ENCODE measurements at regions not wholly inside any gene's neighbourhood (a gene's known extent, or its start where the extent isn't known, plus 50 kb on each side); places are given as distances from the start of the nearest gene placed in this dataset.

DNA sequence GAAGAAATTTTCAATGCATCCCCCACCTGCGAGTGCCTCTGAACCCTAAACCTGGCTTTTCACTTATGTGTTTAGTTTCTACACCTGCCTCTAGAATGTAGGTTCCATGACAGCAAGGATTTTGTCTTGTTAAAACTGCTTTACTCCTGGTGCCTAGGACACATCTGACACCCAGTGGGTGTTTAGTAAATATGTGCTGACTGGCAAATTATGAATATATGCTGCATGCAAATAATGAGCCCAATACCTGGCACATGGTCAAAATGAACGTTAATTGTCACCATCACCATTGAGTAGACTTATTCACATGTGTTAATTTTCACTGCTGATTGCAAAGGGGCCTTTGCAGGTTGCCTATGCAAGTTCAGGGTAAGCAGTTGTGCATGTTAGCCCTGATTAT lies 249.9 kb upstream of the WWC1 start:
- DNase-seq = no peak

GRCh38 chr5:168042284-168043068 lies 249.0 kb upstream of the WWC1 start:
- no peak for DNase-seq

GRCh38 chr5:168046163-168046562 lies 245.3 kb upstream of the WWC1 start:
- no peak for DNase-seq

- no peak for DNase-seq
Measured at GRCh38 chr5:168047043-168047668, 244.3 kb upstream of the WWC1 start.

DNA sequence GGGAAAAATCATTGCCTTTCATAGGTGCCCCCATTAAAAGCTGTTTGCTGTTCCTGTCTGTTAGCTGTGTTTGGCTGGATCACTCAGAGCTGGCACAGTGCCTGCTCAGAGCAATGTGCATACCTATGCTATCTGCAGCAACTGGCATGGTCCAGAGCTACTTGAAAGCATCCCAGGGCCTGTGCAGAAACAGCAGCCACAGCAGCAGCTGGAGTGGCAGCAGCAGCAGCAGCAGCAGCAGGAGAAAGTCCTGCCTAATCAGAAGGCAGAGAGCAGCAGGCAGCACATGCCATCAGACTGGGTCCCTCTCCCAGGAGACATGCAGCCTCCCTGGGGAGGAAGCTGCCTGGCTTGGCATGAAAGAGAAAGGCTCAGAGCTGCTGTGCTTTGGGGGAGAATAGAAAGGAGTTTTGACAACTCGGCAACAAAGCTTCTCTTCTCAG lies 243.8 kb upstream of the WWC1 start:
- no peak for DNase-seq

- DNase-seq = no peak
Measured at GRCh38 chr5:168048486-168048885, 243.0 kb upstream of the WWC1 start.

DNA sequence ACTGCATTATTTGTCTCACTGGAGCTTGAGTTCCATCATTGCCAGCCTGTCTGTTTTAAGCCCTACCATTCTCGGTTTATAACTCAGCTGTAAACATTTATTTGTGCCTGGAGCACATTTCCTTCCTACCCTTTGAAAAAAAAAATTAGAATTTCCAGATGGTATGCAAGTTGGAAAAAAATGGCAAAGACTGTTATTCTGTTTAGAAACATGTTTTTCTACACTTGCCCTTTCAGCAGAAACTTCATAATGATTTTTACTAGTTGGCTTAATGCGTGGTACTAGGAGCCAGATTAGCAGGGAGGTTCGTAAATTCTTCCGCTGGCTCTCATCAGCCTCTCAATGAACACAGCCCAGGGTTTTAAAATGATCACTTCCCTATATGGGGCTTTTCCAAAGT lies 238.8 kb upstream of the WWC1 start:
- DNase-seq = no peak

DNA sequence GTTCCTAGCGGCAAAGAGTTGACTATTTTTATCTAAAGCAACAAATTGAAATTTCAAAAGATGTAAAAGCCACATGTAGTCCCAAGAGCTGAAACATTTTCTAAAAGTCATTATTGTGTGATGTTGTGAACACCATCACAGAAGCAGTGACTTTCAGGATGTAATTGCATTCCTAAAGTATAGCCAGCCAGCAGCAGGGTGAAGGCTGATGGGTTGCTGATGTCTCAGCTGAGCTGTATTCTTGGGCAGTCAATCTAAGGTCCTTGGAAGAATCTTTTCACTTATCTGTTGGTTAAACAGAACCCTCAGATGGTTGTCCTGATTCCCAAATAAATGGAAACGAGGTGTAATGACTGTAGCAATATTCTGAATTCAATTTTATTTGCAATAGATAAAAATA lies 237.4 kb upstream of the WWC1 start:
- no peak for DNase-seq

DNA sequence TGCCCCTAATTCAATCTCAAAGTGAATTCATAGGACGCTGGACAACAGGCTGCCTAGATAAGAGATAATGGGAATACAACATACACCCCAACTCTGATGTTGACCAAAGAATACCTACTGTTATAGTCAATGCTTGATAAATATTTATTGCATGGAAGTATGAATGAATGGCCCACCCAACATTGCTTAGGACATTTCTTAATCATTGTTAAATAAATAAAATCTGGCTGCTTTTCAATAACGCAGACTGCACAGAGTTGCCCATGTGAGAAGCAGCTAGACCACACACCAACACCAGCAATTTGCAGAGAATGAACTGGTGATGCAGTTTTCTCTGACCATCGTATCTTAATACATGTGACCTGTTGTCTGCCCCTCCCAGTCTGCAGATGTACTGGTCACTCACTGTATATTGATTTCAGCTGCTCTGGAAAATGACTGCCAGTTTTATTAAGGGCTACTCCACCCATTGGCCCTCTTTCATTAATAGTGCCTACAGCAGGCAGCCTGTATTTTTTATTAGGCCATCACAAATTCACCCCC lies 236.2 kb upstream of the WWC1 start:
- no peak for DNase-seq

DNA sequence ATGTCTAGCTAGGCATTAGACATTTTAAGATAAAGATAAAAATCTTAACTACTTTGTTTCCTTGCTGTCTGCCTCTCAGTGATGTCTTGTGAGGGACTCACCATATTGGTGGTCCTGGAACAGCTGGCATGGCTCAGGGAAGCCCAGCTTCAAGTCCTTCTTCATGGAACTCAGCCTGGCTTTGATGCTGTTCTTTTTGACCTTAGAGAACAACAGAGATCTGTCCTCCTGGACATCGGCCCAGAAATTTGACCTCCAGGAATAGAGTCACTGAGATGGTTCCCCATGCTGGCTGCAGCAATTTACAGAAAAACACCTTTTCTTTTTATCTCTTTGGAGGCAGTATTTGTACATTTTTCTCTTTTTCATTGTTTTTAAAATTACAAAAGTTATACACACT lies 235.5 kb upstream of the WWC1 start:
- DNase-seq = no peak

GRCh38 chr5:168056499-168057182 lies 234.8 kb upstream of the WWC1 start:
- no peak for DNase-seq

GRCh38 chr5:168057905-168058304 lies 233.5 kb upstream of the WWC1 start:
- DNase-seq = no peak

- no peak for DNase-seq
Measured at GRCh38 chr5:168059131-168059530, 232.3 kb upstream of the WWC1 start.

- DNase-seq = no peak
Measured at GRCh38 chr5:168062239-168062638, 229.2 kb upstream of the WWC1 start.

DNA sequence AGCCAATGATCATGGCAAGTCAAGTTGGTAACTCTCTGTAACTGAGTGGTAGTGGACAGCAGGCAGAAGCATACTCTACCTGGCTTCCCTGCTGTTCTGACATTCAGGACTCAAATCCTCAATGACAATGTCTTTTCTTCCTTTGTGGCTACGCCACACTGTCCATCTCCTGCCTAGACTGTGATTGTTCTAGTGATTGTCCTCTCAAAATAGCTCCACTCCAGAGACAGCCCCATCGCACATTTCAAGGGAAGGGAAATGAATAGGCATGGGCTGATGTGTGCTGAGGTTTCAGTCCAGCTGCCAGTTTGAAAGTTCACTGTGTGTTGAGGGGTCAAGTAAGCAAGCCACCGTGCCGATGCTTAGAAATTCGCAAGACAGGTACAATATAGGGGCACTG lies 227.0 kb upstream of the WWC1 start:
- no peak for DNase-seq

GRCh38 chr5:168064933-168065622 lies 226.4 kb upstream of the WWC1 start:
- DNase-seq = no peak

- DNase-seq = no peak
Measured at GRCh38 chr5:168066536-168067208, 224.8 kb upstream of the WWC1 start.

- DNase-seq = no peak
Measured at GRCh38 chr5:168070761-168071160, 220.7 kb upstream of the WWC1 start.

DNA sequence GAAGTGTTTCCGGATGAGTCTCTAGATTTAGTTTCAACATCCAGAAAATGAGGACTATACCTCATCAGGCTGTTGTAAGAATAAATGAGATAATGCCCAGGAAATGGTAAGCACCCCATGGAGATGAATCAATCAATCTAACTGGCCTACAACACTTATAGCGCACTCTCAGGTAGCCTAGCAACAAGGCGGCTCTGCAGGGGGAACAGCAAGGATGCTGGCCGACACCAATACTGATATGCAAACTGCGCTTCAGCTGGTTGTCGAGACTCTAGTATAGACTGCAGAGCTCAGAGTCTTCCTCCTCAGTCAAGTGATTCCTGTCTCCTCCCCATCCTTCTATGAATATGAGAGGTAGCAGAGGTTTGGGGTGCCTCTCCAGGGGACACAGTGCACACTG lies 218.8 kb upstream of the WWC1 start:
- no peak for DNase-seq

DNA sequence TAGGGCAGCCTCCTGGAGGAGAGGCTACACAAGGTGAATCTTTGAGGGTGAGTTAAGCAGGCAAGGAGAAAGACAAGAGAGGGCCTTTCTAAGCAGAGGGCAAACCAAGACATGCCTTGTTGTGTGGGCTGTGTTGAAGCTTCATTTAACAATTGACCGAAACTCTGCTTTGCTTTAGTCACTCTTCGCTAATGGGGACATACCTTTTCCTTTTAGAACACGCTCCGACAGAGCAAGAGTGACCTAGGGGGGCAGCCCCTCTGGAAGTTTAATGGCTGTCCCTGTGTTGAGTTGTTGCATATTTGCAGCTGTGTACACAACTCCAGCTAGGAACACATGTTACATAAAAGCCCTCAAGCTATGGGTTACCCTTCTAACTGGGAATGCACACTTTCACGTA lies 218.1 kb upstream of the WWC1 start:
- DNase-seq = no peak

DNA sequence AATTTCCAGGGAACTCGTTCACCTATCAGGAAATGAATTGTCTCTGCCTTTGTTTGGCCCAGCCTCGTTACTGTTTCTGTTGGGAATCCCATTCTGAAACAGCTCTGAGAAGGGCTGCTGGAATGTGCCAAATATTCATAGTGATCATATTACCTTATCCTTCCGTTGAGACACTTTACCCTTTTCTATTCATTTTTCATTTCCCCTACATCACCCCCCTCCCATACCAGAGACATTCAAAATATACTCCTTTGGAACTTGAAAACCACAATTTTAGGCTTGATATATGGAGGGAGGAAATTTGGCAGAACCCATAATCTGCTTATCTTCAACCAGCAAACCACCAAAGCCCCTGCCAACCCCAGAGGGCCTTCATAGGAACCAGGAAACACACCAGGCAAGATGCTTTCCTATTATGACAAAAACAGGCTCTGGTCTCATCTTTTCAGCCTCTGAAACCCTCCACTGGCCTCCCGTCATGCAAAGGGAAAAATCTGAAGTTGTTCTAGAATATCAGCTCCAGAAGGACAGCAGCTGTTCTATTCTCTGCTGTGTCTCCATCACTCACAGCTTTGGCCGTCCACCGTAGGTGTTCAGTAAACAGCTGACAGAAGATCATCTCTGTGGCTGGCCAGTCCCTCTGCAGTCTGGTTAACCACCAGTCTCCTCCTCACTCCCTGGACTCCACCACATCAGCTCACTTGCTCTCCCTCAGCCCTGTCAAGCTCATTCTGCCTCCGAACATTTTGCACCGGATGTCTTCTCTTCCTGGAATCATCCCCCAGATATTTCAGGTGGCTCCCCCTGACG lies 217.2 kb upstream of the WWC1 start:
- no peak for DNase-seq

DNA sequence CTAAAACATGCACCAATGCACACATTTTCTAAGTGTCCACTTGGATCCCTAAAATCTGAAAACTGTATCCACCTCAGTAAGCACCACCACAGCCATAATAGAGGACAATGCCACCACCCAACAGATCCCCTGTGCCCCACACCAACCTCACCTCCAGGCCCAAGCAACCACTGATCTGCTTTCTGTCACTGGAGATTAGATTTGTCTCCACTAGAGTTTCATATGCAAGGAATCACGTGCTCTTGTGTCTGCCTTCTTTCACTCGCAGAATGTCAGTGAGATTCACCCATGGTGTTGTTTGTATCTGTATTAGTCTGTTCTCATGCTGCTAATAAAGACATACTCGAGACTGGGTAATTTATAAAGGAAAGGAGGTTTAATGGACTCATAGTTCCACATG lies 216.1 kb upstream of the WWC1 start:
- no peak for DNase-seq

Measured in dermis blood vessel endothelial cell (primary cell).